Stomach (tissue), 8 donors: ENCODE measurements at regions not wholly inside any gene's neighbourhood (a gene's known extent, or its start where the extent isn't known, plus 50 kb on each side); places are given as distances from the start of the nearest gene placed in this dataset.

Experiments used
- DNase-seq, 2 donors: peaks; one replicate each; pipeline versions ENCODE4 v3.0.0 to v3.0.0-alpha.2; 2013 to 2019
- H3K27ac ChIP-seq, 5 donors: fragments of 200-600 bp in 4 of 5; sonication (generic) in 4 of 5; one replicate each; pipeline ENCODE4 v1.5.1; 2013 to 2019; ENCODE audit warnings: mild to moderate bottlenecking in 1 of 5, moderate library complexity in 1 of 5
- H3K27me3 ChIP-seq, 3 donors: fragments of 200-600 bp; sonication (generic); one replicate each; pipeline ENCODE4 v1.5.1; 2017 to 2019; ENCODE audit warnings: mixed run types in 1 of 3
- H3K36me3 ChIP-seq, 4 donors: fragments of 200-600 bp; sonication (generic); 1 replicate in 3 of 4; 2 replicates in 1 of 4; pipeline ENCODE4 v1.5.1; 2016 to 2019
- H3K4me1 ChIP-seq, 4 donors: fragments of 200-600 bp; sonication (generic); one replicate each; pipeline ENCODE4 v1.5.1; 2016 to 2019
- H3K4me3 ChIP-seq, 4 donors: fragments of 200-600 bp; sonication (generic) in 3 of 4; one replicate each; pipeline ENCODE4 v1.5.1; 2016 to 2019; ENCODE audit warnings: mild to moderate bottlenecking in 1 of 4
- H3K9me3 ChIP-seq, 4 donors: fragments of 200-600 bp; sonication (generic); one replicate each; pipeline ENCODE4 v1.5.1; 2016 to 2019
- CTCF ChIP-seq, 7 experiments: fragments of 450-650 bp in 4 of 7; fragments of 200-600 bp in 3 of 7; sonication (generic) in 3 of 7; IDR thresholded peaks; one replicate each; pipeline ENCODE4 v1.5.1; 2016 to 2019; ENCODE audit warnings: antibody characterized with exemption in 7 of 7, control low read depth in 2 of 7, mild to moderate bottlenecking in 1 of 7
- EP300 ChIP-seq: sonication (generic); formaldehyde crosslinking; IDR thresholded peaks from one replicate; pipeline ENCODE4 v1.6.1; 2017; ENCODE audit warnings: antibody characterized with exemption
- POLR2A ChIP-seq, 4 donors: fragments of 450-650 bp; IDR thresholded peaks; one replicate each; pipeline ENCODE4 v1.6.1; 2016; ENCODE audit warnings: antibody characterized with exemption in 4 of 4, control low read depth in 2 of 4, mild to moderate bottlenecking in 1 of 4, moderate library complexity in 1 of 4
- POLR2AphosphoS5 ChIP-seq, 3 donors: sonication (generic); formaldehyde crosslinking; IDR thresholded peaks; one replicate each; pipeline ENCODE4 v1.6.1; 2016; ENCODE audit warnings: antibody characterized with exemption in 3 of 3
- whole genome bisulfite sequencing, 5 donors: extraction: QIAGEN DNeasy Blood & Tissue Kit in 3 of 5; methylation state at CpG; one replicate each; pipeline versions ENCODE4 v1.1.5 to v1.1.7; 2013 to 2018; 5-methylcytosine and 5-hydroxymethylcytosine counted together
- intact Hi-C: fragments of 100-400 bp; cut with DNase I; formaldehyde crosslinking; loops from one replicate; pipeline ENCODE4 v1.15.1; 2023; ENCODE audit warnings: low total_unique reads
- donor health status: healthy with polysubstance abuse.
- donor health status: Bipolar disorder and iron deficiency.
- donor health status: healthy.

- 71 to 79% (median 76%) methylated on average over 3 of the region's 3 CpGs for WGBS, 5 donors
- H3K9me3 ChIP-seq = no peaks in the 10 kb centered on the region
- no peak overlapping the region for H3K27ac ChIP-seq
- no peaks in the 10 kb centered on the region for H3K36me3 ChIP-seq
- no peak overlapping the region for H3K4me3 ChIP-seq
- no peaks in the 10 kb centered on the region for H3K4me1 ChIP-seq
- H3K27me3 ChIP-seq = no peaks in the 10 kb centered on the region
- no peak for TF ChIP-seq POLR2AphosphoS5 (IDR thresholded peaks at IDR 0.05)
- no peak for TF ChIP-seq POLR2A (IDR thresholded peaks at IDR 0.05)
- no peak for TF ChIP-seq CTCF (IDR thresholded peaks at IDR 0.05)
- TF ChIP-seq EP300 = no peak
- intact Hi-C loops = no loop called here
- DNase-seq = no peak
Observed at GRCh38 chr4:158053801-158054200, 119.0 kb downstream of the GASK1B start.

- no peak for DNase-seq
- H3K27me3 ChIP-seq = no peaks in the 10 kb centered on the region
- no peak for TF ChIP-seq POLR2AphosphoS5 (IDR thresholded peaks at IDR 0.05)
- TF ChIP-seq CTCF (IDR thresholded peaks at IDR 0.05) = no peak
- no peak for TF ChIP-seq POLR2A (IDR thresholded peaks at IDR 0.05)
- TF ChIP-seq EP300 = no peak
- H3K36me3 ChIP-seq = no peaks in the 10 kb centered on the region
- H3K27ac ChIP-seq = no peak overlapping the region
- H3K9me3 ChIP-seq = no peaks in the 10 kb centered on the region
- intact Hi-C loops = no loop called here
- H3K4me3 ChIP-seq = no peak overlapping the region
- no peaks in the 10 kb centered on the region for H3K4me1 ChIP-seq
Observed at GRCh38 chr4:158053086-158053485, 119.7 kb downstream of the GASK1B start.

- Histone ChIP-seq H3K27me3 (no peaks in the 10 kb centered on the region), H3K4me1 (no peaks in the 10 kb centered on the region), H3K27ac (peak overlapping the region in 4 of 5 donors; percentile 22 to 62 (median 51)), H3K4me3 (no peak overlapping the region), H3K36me3 (no peaks in the 10 kb centered on the region), H3K9me3 (no peaks in the 10 kb centered on the region)
- intact Hi-C loops = no loop called here
- DNase-seq = peak in 1 of 2 donors; percentile 28
- WGBS, 5 donors = 56 to 67% (median 58%) methylated on average over 6 of the region's 6 CpGs
- TF ChIP-seq POLR2A (IDR thresholded peaks at IDR 0.05) (no peak), POLR2AphosphoS5 (IDR thresholded peaks at IDR 0.05) (peak in 1 of 3 donors; percentile 60)
Observed at GRCh38 chr4:158051401-158052235, 121.2 kb downstream of the GASK1B start.

- Histone ChIP-seq H3K4me3 (no peak overlapping the region), H3K4me1 (no peaks in the 10 kb centered on the region), H3K36me3 (no peaks in the 10 kb centered on the region), H3K27me3 (no peaks in the 10 kb centered on the region), H3K9me3 (no peaks in the 10 kb centered on the region), H3K27ac (peak overlapping the region in 3 of 5 donors; percentile 36 to 62 (median 53))
- 46 to 61% (median 59%) methylated on average over 2 of the region's 2 CpGs for WGBS, 5 donors
- DNase-seq = no peak
- intact Hi-C loops = no loop called here
- no peak for TF ChIP-seq POLR2AphosphoS5 (IDR thresholded peaks at IDR 0.05)
- no peak for TF ChIP-seq CTCF (IDR thresholded peaks at IDR 0.05)
- no peak for TF ChIP-seq EP300
- no peak for TF ChIP-seq POLR2A (IDR thresholded peaks at IDR 0.05)
Observed at GRCh38 chr4:158050942-158051341, 121.9 kb downstream of the GASK1B start.

- DNase-seq = no peak
- 53 to 66% (median 61%) methylated on average over 4 of the region's 4 CpGs for WGBS, 5 donors
- H3K27me3 ChIP-seq = no peaks in the 10 kb centered on the region
- H3K36me3 ChIP-seq = no peaks in the 10 kb centered on the region
- peaks cover 0 to 8% (median 0%) of the 10 kb centered on the region in 4 donors for H3K4me1 ChIP-seq
- TF ChIP-seq EP300 = no peak
- no peak for TF ChIP-seq POLR2AphosphoS5 (IDR thresholded peaks at IDR 0.05)
- TF ChIP-seq CTCF (IDR thresholded peaks at IDR 0.05) = no peak
- TF ChIP-seq POLR2A (IDR thresholded peaks at IDR 0.05) = no peak
- no peaks in the 10 kb centered on the region for H3K9me3 ChIP-seq
- intact Hi-C loops = no loop called here
- H3K4me3 ChIP-seq = no peak overlapping the region
- no peak overlapping the region for H3K27ac ChIP-seq
Observed at GRCh38 chr4:158046345-158046744, 126.5 kb downstream of the GASK1B start.
